Panc1 (cell line): ENCODE measurements at regions not wholly inside any gene's neighbourhood (a gene's known extent, or its start where the extent isn't known, plus 50 kb on each side); places are given as distances from the start of the nearest gene placed in this dataset.

Source experiments
- ATAC-seq: fragments of 200-7000 bp; cut with Tn5 transposase; 2 replicates; pipeline ENCODE4 v1.9.1; 2020; ENCODE audit warnings: mild to moderate bottlenecking, moderate library complexity
- BruUV-seq: library from RNA; stranded (reverse); fragments of 400-500 nt; replicated peaks from 2 replicates; lab custom pipeline; 2021; lab: Mats Ljungman, UMichigan
- CTCF ChIA-PET: fragments of 300-600 bp; sonication (Branson Sonifier 250); formaldehyde crosslinking; loops from one replicate; lab custom pipeline; 2022; ENCODE audit warnings: antibody characterized with exemption; lab: Charles Lee
- POLR2A ChIA-PET: fragments of 300-600 bp; sonication (Branson Sonifier 250); formaldehyde crosslinking; loops from one replicate; lab custom pipeline; 2022; ENCODE audit warnings: antibody characterized with exemption; lab: Charles Lee
- DNase-seq: peaks from one replicate; pipeline ENCODE4 v3.0.0-alpha.2; 2010; ENCODE audit warnings: low read depth, low spot score
- H3K27ac ChIP-seq: 2 replicates; pipeline ENCODE4 v1.5.1; 2011; ENCODE audit warnings: mild to moderate bottlenecking, low read length, inconsistent platforms
- H3K27me3 ChIP-seq: fragments of 200-500 bp; sonication (Bioruptor generic); 2 replicates; pipeline ENCODE4 v1.6.0; 2014; ENCODE audit warnings: low read length, inconsistent platforms; ENCODE audit not compliant: control insufficient read depth, insufficient read depth
- H3K36me3 ChIP-seq: fragments of 200-500 bp; sonication (Bioruptor generic); 2 replicates; pipeline ENCODE4 v1.5.1; 2014; ENCODE audit warnings: inconsistent platforms, mild to moderate bottlenecking, low read length, moderate library complexity; ENCODE audit not compliant: control insufficient read depth, insufficient read depth
- H3K4me1 ChIP-seq: 2 replicates; pipeline ENCODE4 v1.5.1; 2011; ENCODE audit warnings: inconsistent platforms, mild to moderate bottlenecking, low read length, moderate library complexity; ENCODE audit not compliant: control insufficient read depth, insufficient read depth
- H3K4me3 ChIP-seq, 2 experiments: 2 replicates each; pipeline ENCODE4 v1.5.1; 2011 to 2012; ENCODE audit warnings: low read depth in 2 of 2, low read length in 2 of 2, mild to moderate bottlenecking in 2 of 2, inconsistent platforms in 1 of 2, moderate library complexity in 1 of 2
- H3K9me3 ChIP-seq: fragments of 200-500 bp; sonication (Bioruptor generic); 2 replicates; pipeline ENCODE4 v1.5.1; 2014; ENCODE audit warnings: low read depth, mild to moderate bottlenecking, inconsistent platforms, low read length, moderate library complexity; ENCODE audit not compliant: control insufficient read depth, insufficient read depth
- POLR2AphosphoS5 ChIP-seq: IDR thresholded peaks from 2 replicates; pipeline ENCODE4 v1.6.1; 2012; ENCODE audit warnings: mild to moderate bottlenecking, low read depth, low read length, moderate library complexity
- SIN3A ChIP-seq: IDR thresholded peaks from 2 replicates; pipeline ENCODE4 v1.6.1; 2012; ENCODE audit warnings: low read depth, mild to moderate bottlenecking, low read length, moderate library complexity, borderline replicate concordance; ENCODE audit not compliant: insufficient read depth
- TCF7L2 ChIP-seq: IDR thresholded peaks from 2 replicates; pipeline ENCODE4 v1.6.1; 2011; ENCODE audit warnings: mild to moderate bottlenecking, low read depth, low read length, inconsistent platforms
- in situ Hi-C: cut with HindIII; loops from 2 replicates; pipeline ENCODE4 v1.10.0; 2016; ENCODE audit warnings: low sequenced_read_pairs, low pct_unique_long_range_greater_than_20kb
- intact Hi-C: fragments of 100-400 bp; cut with micrococcal nuclease; formaldehyde crosslinking; loops from one replicate; pipeline ENCODE4 v1.10.0; 2022; ENCODE audit not compliant: unreplicated experiment
- TF ChIP-seq, protein P1 (sequence below), 2 experiments: IDR thresholded peaks; 2 replicates each; pipeline ENCODE4 v1.6.1; 2011 to 2012; ENCODE audit warnings: low read depth in 2 of 2, control low read depth in 1 of 2, low read length in 1 of 2, mild to moderate bottlenecking in 1 of 2, moderate library complexity in 1 of 2; ENCODE audit not compliant: insufficient read depth in 1 of 2
- TF ChIP-seq, protein P2 (sequence below): fragments of 450-650 bp; IDR thresholded peaks from 2 replicates; pipeline ENCODE4 v1.5.1; 2017; ENCODE audit warnings: mild to moderate bottlenecking

- in situ Hi-C loops: no loop called here
- BruUV-seq: no TSS peak
These were observed 247.5 kb upstream of the LRIG1 start for GRCh38 chr3:66748175-66748876.

DNA sequence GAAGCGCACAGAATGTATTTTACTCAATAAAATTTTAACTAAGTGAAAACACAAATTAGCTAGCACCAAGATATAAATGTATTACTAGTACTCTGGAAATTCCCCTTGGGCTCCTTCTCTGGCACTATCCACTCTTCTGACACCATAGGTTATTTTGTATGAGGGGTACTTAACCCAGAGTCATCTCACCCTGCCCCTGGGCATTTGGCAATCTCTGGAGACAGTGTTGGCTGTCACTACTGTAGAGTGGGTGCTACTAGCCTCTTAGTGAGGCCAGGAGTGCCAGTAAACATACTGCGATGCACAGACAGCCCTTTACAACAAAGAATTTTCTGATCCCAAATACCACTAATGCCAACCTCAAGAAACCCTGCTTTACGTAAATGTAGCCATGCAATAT lies 246.3 kb upstream of the KBTBD8 start:
- no peak for ATAC-seq
- no peaks in the 10 kb centered on the region for H3K4me1 ChIP-seq
- H3K36me3 ChIP-seq: no peaks in the 10 kb centered on the region
- CTCF ChIA-PET: no interaction called here
- no TSS peak for BruUV-seq
- H3K27ac ChIP-seq: no peak overlapping the region
- POLR2A ChIA-PET: no interaction called here
- intact Hi-C loops (no loop called here), in situ Hi-C loops (no loop called here)
- H3K9me3 ChIP-seq: no peaks in the 10 kb centered on the region
- no peaks in the 10 kb centered on the region for H3K27me3 ChIP-seq
- H3K4me3 ChIP-seq: no peak overlapping the region
- DNase-seq: no peak
- TF ChIP-seq, protein P1, sequence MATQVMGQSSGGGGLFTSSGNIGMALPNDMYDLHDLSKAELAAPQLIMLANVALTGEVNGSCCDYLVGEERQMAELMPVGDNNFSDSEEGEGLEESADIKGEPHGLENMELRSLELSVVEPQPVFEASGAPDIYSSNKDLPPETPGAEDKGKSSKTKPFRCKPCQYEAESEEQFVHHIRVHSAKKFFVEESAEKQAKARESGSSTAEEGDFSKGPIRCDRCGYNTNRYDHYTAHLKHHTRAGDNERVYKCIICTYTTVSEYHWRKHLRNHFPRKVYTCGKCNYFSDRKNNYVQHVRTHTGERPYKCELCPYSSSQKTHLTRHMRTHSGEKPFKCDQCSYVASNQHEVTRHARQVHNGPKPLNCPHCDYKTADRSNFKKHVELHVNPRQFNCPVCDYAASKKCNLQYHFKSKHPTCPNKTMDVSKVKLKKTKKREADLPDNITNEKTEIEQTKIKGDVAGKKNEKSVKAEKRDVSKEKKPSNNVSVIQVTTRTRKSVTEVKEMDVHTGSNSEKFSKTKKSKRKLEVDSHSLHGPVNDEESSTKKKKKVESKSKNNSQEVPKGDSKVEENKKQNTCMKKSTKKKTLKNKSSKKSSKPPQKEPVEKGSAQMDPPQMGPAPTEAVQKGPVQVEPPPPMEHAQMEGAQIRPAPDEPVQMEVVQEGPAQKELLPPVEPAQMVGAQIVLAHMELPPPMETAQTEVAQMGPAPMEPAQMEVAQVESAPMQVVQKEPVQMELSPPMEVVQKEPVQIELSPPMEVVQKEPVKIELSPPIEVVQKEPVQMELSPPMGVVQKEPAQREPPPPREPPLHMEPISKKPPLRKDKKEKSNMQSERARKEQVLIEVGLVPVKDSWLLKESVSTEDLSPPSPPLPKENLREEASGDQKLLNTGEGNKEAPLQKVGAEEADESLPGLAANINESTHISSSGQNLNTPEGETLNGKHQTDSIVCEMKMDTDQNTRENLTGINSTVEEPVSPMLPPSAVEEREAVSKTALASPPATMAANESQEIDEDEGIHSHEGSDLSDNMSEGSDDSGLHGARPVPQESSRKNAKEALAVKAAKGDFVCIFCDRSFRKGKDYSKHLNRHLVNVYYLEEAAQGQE (IDR thresholded peaks at IDR 0.05; ENCODE audit: insufficient read depth in 1 of 2, low read depth in 2 of 2, low read length in 1 of 2): no peak
- no peak for TF ChIP-seq TCF7L2
- no peak for TF ChIP-seq SIN3A
- no peak for TF ChIP-seq POLR2AphosphoS5
- TF ChIP-seq, protein P2, sequence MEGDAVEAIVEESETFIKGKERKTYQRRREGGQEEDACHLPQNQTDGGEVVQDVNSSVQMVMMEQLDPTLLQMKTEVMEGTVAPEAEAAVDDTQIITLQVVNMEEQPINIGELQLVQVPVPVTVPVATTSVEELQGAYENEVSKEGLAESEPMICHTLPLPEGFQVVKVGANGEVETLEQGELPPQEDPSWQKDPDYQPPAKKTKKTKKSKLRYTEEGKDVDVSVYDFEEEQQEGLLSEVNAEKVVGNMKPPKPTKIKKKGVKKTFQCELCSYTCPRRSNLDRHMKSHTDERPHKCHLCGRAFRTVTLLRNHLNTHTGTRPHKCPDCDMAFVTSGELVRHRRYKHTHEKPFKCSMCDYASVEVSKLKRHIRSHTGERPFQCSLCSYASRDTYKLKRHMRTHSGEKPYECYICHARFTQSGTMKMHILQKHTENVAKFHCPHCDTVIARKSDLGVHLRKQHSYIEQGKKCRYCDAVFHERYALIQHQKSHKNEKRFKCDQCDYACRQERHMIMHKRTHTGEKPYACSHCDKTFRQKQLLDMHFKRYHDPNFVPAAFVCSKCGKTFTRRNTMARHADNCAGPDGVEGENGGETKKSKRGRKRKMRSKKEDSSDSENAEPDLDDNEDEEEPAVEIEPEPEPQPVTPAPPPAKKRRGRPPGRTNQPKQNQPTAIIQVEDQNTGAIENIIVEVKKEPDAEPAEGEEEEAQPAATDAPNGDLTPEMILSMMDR: no peak

More at GRCh38 chr3:66748175-66748876, 247.5 kb upstream of the LRIG1 start:
- ATAC-seq: no peak
- H3K4me1 ChIP-seq: no peaks in the 10 kb centered on the region
- no peak overlapping the region for H3K4me3 ChIP-seq
- intact Hi-C loops: no loop called here
- H3K36me3 ChIP-seq: no peaks in the 10 kb centered on the region
- TF ChIP-seq POLR2AphosphoS5 (no peak), SIN3A (no peak), TCF7L2 (no peak)
- TF ChIP-seq, protein P1 (IDR thresholded peaks at IDR 0.05; ENCODE audit: insufficient read depth in 1 of 2, low read depth in 2 of 2, low read length in 1 of 2): no peak
- TF ChIP-seq, protein P2: no peak
- no peak overlapping the region for H3K27ac ChIP-seq
- POLR2A ChIA-PET: no interaction called here
- H3K9me3 ChIP-seq: no peaks in the 10 kb centered on the region
- CTCF ChIA-PET: no interaction called here
- no peak for DNase-seq
- no peaks in the 10 kb centered on the region for H3K27me3 ChIP-seq
